ENCODE measurements at regions not wholly inside any gene's neighbourhood (a gene's known extent, or its start where the extent isn't known, plus 50 kb on each side); places are given as distances from the start of the nearest gene placed in this dataset.

DNA sequence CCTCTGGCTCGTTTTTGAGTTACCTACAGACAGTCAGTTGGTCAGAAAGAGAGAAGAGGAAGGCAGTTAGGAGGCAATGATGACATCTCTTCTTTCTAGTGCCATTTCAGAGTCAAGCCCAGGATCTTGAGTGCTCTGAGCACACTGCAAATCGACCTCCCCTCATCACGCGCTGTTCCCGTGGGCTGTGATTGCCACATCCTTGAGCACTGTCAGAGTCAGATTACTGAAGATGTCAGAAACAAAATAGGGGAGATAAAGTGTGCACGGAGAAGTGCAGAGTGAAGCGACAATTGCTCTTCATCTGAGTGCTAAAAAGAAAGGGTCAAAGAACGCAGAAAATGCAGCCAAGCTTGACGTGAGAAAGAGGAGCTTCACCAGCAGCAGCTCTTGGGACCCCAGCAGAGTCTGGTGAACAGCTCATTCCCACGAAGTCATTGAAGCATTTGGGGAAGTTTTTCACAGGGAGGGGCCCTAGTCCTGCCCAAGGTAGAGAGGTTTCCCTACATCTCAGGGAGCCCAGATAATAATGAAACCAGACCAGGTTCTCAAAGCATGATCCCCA, 661.7 kb upstream of the AUTS2 start (continued):
- TF ChIP-seq, protein P1, sequence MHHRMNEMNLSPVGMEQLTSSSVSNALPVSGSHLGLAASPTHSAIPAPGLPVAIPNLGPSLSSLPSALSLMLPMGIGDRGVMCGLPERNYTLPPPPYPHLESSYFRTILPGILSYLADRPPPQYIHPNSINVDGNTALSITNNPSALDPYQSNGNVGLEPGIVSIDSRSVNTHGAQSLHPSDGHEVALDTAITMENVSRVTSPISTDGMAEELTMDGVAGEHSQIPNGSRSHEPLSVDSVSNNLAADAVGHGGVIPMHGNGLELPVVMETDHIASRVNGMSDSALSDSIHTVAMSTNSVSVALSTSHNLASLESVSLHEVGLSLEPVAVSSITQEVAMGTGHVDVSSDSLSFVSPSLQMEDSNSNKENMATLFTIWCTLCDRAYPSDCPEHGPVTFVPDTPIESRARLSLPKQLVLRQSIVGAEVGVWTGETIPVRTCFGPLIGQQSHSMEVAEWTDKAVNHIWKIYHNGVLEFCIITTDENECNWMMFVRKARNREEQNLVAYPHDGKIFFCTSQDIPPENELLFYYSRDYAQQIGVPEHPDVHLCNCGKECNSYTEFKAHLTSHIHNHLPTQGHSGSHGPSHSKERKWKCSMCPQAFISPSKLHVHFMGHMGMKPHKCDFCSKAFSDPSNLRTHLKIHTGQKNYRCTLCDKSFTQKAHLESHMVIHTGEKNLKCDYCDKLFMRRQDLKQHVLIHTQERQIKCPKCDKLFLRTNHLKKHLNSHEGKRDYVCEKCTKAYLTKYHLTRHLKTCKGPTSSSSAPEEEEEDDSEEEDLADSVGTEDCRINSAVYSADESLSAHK (tag by site-specific recombination; IDR thresholded peaks at IDR 0.05) = no peak
- TF ChIP-seq ZNF776 (tag by site-specific recombination; IDR thresholded peaks at IDR 0.05; ENCODE audit: borderline replicate concordance) (no peak), ZNF394 (tag by site-specific recombination; IDR thresholded peaks at IDR 0.05; ENCODE audit: borderline replicate concordance) (no peak), ZNF473 (tag by site-specific recombination; IDR thresholded peaks at IDR 0.05) (no peak), ZNF157 (tag by site-specific recombination; IDR thresholded peaks at IDR 0.05) (no peak), GFI1B (tag by site-specific recombination; IDR thresholded peaks at IDR 0.05) (no peak), WT1 (tag by site-specific recombination; IDR thresholded peaks at IDR 0.05) (no peak), HOXA7 (CRISPR knock-in tag; IDR thresholded peaks at IDR 0.05; ENCODE audit: borderline replicate concordance) (no peak)
- TF ChIP-seq, protein P2, sequence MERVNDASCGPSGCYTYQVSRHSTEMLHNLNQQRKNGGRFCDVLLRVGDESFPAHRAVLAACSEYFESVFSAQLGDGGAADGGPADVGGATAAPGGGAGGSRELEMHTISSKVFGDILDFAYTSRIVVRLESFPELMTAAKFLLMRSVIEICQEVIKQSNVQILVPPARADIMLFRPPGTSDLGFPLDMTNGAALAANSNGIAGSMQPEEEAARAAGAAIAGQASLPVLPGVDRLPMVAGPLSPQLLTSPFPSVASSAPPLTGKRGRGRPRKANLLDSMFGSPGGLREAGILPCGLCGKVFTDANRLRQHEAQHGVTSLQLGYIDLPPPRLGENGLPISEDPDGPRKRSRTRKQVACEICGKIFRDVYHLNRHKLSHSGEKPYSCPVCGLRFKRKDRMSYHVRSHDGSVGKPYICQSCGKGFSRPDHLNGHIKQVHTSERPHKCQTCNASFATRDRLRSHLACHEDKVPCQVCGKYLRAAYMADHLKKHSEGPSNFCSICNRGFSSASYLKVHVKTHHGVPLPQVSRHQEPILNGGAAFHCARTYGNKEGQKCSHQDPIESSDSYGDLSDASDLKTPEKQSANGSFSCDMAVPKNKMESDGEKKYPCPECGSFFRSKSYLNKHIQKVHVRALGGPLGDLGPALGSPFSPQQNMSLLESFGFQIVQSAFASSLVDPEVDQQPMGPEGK (tag by site-specific recombination; IDR thresholded peaks at IDR 0.05) = no peak

DNA sequence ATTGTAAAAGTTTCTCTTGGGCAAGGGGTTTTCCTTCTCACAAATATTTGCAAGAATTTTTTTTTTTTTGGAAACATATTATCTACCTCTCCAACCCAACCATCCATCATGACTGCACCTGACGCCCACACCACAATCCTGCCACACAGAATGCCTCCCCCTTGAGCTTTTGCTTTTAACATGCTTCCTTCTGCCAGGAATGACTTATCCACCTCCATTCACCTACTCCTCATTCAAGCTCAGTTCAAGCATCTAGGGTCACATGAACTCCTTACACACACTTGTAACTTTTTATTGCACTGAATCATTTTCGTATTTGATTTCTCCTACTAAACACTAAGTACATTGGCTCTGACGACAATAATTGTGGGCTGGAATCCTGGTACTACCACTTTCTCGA, 660.1 kb upstream of the AUTS2 start:
- POLR2A ChIA-PET = no interaction called here

DNA sequence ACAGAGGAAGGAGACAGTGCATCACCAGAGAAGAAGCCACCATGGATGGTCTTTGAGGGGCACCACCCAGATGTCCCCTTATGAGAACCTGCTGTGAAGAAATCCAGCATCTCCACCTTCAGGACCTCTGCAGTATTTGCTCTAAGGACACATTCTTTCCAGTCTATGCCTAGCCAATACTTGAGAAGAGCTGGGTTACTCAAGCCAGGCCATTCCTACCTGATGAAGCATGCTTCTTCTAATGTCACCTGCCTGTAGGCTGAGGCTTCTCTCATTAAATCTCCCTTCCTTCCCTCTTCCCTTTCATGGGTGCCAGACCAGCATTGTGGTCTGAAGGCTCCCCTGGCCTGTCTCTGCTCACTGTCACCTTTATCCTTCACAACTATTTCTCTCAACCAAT, 654.5 kb upstream of the AUTS2 start:
- no peaks in the 10 kb centered on the region for H3K9me3 ChIP-seq (ENCODE audit: control insufficient read depth, insufficient read depth, low read depth, low read length)
- no peak overlapping the region for H3K27ac ChIP-seq (ENCODE audit: extremely low read depth, low read depth, low read length)
- H3K36me3 ChIP-seq (ENCODE audit: control insufficient read depth in 2 of 2, insufficient read depth in 1 of 2, low read length in 2 of 2) = no peaks in the 10 kb centered on the region
- no peaks in the 10 kb centered on the region for H3K4me1 ChIP-seq (ENCODE audit: control insufficient read depth, insufficient read depth, low read length)
- H3K4me3 ChIP-seq (ENCODE audit: low read depth, low read length) = no peak overlapping the region
- ChIA-PET POLR2A (no interaction called here), CTCF (no interaction called here)
- TF ChIP-seq ZNF175 (tag by site-specific recombination; IDR thresholded peaks at IDR 0.05) (no peak), TCF7L2 (IDR thresholded peaks at IDR 0.05; ENCODE audit: borderline replicate concordance, low read depth, low read length) (no peak), ZNF121 (tag by site-specific recombination; IDR thresholded peaks at IDR 0.05) (no peak), GLI2 (tag by site-specific recombination; IDR thresholded peaks at IDR 0.05; ENCODE audit: borderline replicate concordance, low read depth) (no peak), SCRT2 (tag by site-specific recombination; IDR thresholded peaks at IDR 0.05) (no peak), ZNF211 (tag by site-specific recombination; IDR thresholded peaks at IDR 0.05; ENCODE audit: low read depth) (no peak)
- TF ChIP-seq, protein P3, sequence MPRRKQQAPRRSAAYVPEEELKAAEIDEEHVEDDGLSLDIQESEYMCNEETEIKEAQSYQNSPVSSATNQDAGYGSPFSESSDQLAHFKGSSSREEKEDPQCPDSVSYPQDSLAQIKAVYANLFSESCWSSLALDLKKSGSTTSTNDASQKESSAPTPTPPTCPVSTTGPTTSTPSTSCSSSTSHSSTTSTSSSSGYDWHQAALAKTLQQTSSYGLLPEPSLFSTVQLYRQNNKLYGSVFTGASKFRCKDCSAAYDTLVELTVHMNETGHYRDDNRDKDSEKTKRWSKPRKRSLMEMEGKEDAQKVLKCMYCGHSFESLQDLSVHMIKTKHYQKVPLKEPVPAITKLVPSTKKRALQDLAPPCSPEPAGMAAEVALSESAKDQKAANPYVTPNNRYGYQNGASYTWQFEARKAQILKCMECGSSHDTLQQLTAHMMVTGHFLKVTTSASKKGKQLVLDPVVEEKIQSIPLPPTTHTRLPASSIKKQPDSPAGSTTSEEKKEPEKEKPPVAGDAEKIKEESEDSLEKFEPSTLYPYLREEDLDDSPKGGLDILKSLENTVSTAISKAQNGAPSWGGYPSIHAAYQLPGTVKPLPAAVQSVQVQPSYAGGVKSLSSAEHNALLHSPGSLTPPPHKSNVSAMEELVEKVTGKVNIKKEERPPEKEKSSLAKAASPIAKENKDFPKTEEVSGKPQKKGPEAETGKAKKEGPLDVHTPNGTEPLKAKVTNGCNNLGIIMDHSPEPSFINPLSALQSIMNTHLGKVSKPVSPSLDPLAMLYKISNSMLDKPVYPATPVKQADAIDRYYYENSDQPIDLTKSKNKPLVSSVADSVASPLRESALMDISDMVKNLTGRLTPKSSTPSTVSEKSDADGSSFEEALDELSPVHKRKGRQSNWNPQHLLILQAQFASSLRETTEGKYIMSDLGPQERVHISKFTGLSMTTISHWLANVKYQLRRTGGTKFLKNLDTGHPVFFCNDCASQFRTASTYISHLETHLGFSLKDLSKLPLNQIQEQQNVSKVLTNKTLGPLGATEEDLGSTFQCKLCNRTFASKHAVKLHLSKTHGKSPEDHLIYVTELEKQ (tag by site-specific recombination; IDR thresholded peaks at IDR 0.05; ENCODE audit: borderline replicate concordance) = no peak
- TF ChIP-seq, protein P4, sequence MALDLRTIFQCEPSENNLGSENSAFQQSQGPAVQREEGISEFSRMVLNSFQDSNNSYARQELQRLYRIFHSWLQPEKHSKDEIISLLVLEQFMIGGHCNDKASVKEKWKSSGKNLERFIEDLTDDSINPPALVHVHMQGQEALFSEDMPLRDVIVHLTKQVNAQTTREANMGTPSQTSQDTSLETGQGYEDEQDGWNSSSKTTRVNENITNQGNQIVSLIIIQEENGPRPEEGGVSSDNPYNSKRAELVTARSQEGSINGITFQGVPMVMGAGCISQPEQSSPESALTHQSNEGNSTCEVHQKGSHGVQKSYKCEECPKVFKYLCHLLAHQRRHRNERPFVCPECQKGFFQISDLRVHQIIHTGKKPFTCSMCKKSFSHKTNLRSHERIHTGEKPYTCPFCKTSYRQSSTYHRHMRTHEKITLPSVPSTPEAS (tag by site-specific recombination; IDR thresholded peaks at IDR 0.05) = no peak

More for the DNA sequence above, 660.1 kb upstream of the AUTS2 start:
- Histone ChIP-seq H3K27ac (ENCODE audit: extremely low read depth, low read depth, low read length) (no peak overlapping the region), H3K4me1 (ENCODE audit: control insufficient read depth, insufficient read depth, low read length) (no peaks in the 10 kb centered on the region), H3K9me3 (ENCODE audit: control insufficient read depth, insufficient read depth, low read depth, low read length) (no peaks in the 10 kb centered on the region), H3K36me3 (ENCODE audit: control insufficient read depth in 2 of 2, insufficient read depth in 1 of 2, low read length in 2 of 2) (no peaks in the 10 kb centered on the region), H3K4me3 (ENCODE audit: low read depth, low read length) (no peak overlapping the region)
- no peak for TF ChIP-seq ZNF600 (tag by site-specific recombination; IDR thresholded peaks at IDR 0.05)
- TF ChIP-seq, protein P5, sequence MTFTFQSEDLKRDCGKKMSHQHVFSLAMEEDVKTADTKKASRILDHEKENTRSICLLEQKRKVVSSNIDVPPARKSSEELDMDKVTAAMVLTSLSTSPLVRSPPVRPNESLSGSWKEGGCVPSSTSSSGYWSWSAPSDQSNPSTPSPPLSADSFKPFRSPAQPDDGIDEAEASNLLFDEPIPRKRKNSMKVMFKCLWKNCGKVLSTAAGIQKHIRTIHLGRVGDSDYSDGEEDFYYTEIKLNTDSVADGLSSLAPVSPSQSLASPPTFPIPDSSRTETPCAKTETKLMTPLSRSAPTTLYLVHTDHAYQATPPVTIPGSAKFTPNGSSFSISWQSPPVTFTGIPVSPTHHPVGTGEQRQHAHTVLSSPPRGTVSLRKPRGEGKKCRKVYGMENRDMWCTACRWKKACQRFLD (tag by site-specific recombination; IDR thresholded peaks at IDR 0.05) = no peak
- TF ChIP-seq ZNF169 (tag by site-specific recombination; IDR thresholded peaks at IDR 0.05) = no peak
- CTCF ChIA-PET = no interaction called here

All from HEK293 (cell line).